Right renal pelvis (tissue), 4 donors: ENCODE measurements at regions not wholly inside any gene's neighbourhood (a gene's known extent, or its start where the extent isn't known, plus 50 kb on each side); places are given as distances from the start of the nearest gene placed in this dataset.
"Not testable (repeated sequence)": the region's sequence is repeated elsewhere in the genome, so short reads cannot be mapped to it uniquely, and the experiment has no call there.

Source experiments
- DNase-seq, 4 donors: peaks; one replicate each; pipeline ENCODE4 v3.0.0-alpha.2; 2013; ENCODE audit warnings: low read depth in 4 of 4, low spot score in 3 of 4, missing footprints in 1 of 4

- no peak for DNase-seq
These were observed 77.4 kb upstream of the CEP162 start for GRCh38 chr6:84304881-84305280.

- not testable (repeated sequence) for DNase-seq
These were observed 63.6 kb upstream of the CEP162 start for GRCh38 chr6:84291033-84291432.

- DNase-seq = no peak
These were observed 57.1 kb upstream of the CEP162 start for GRCh38 chr6:84284428-84285049.

DNA sequence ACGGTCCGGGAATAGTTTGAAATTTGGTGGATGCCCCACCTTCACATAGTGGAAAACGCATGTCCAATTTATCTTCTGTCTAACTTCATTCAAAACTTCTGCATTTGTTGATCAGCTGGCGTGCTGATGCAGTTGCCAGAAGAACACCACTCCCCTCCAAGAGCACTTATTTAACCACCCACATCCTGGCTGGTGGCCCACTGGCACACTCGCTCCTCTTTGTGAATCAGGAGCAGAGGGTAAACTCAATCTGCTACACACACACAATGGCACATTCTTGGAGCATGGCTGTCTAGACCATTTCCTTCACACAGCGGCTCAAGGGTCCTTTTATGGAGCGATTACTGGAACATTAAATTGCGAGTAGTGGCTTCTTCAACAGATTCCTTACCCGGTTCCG is 55.1 kb upstream of the CEP162 start:
- no peak for DNase-seq

GRCh38 chr6:84280639-84281038 is 53.2 kb upstream of the CEP162 start:
- DNase-seq = no peak

DNA sequence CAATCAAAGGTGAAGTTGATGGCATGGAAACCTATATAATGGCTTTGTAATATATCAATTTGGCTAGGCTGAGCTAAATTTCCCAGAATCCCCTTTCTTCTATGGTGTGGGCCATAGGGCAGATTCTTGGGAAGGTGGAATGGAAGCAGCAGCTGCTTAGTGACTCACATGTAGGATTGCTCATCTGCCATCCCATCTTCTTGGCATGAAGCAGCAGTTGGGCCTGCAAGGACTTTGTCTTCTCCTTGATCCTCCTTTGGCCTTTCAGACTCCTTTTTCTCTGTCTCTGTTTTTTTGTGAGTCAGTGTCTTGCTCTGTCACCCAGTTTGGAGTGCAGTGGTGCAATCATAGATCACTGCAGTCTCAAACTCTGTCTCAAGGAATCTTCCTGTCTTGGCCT is 52.6 kb upstream of the CEP162 start:
- DNase-seq = no peak

- no peak for DNase-seq
These were observed 51.0 kb upstream of the CEP162 start for GRCh38 chr6:84278321-84278998.
